ELF-1 (cell line): ENCODE measurements at regions not wholly inside any gene's neighbourhood (a gene's known extent, or its start where the extent isn't known, plus 50 kb on each side); places are given as distances from the start of the nearest gene placed in this dataset.
"Not testable (repeated sequence)": the region's sequence is repeated elsewhere in the genome, so short reads cannot be mapped to it uniquely, and the experiment has no call there.

Experiments
- DNase-seq: peaks from one replicate; pipeline ENCODE4 v3.0.0-alpha.2; 2016; ENCODE audit warnings: low read depth, low spot score

- DNase-seq = no peak
Observed at GRCh38 chr20:55937283-55937682, 68.0 kb downstream of the CBLN4 start.

DNA sequence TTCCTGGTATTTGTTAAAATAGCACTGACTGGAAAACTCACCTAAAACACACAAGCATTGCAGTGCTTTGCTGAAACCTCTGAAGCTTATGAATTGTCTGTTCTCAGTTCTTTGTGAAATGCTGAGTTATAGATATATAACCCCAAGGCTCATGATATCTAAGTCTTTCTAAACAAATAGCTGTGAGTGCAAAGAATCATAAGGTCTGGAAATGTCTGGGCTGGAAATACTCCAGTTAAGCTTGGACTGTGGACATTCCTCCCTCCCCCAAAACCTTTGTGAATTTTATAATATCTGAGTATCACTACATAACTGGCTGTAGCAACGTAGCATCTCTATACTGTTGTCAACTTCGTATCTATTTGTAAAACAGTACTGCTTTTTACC is 69.1 kb downstream of the CBLN4 start:
- DNase-seq = no peak

DNA sequence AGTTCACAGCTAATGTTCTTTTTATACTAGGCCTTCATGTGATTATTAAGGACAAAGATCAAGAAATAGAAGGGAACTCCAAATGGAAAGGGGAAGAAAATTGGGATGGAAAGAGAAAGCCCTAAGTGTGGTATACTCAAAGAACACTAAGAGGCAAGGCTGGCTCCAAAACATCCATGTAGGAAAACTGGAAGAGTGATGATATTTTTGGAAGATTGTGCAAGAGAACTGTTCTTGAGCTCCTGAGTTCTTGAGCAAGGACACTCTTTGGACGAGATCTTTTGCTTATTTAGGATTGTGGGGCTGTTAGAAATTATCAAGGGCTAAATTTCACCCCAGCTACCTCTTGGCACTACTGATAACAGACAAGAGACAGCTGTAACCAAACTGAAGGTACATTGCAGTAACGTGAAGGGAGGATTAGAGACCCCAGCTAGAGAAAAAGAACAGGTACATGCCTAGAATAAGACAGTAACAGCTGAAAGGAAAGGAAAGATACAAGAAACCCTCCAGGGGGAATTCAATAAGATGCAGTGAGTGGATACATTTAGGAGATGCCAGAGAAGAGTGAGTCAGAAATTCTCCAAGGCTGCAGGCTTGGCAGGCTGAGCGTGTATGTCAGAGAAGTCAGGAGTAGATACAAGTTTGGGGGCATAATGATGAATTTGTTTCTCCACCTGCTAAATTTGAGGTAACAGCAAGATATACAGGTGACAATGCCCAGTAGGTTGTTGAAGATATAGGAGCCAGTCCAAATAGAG is 69.7 kb downstream of the CBLN4 start:
- DNase-seq = no peak

DNA sequence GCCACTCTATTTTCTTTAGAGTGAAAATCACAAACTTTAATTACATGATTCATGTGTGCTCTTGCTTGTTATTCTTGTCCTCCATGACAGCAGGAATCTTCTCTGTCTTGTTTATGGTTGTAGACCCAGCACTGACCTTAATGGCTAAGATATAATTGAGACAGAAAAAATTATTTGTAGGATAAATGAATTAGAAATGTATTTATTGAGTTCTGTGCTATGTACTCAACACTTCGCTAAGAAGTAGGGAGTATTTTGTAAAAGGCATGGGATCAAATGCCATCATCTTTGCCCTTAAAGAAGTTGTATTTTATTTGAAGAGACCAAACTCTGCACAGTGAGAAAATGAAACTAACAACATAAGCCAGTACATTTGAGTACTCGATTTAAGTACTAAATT is 71.2 kb downstream of the CBLN4 start:
- no peak for DNase-seq

DNA sequence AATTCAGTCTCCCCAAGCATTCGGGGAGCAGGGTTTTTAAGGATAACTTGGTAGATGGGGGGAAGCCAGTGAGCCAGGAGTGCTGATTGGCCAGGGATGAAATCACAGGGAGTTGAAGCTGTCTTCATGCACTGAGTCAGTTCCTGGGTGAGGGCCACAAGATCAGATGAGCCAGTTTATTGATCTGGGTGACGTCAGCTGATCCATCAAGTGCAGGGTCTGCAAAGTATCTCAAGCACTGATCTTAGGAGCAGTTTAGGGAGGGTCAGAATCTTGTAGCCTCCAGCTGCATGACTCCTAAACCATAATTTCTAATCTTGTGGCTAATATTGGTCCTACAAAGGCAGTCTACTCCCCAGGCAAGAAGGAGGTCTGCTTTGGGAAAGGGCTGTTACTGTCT is 74.4 kb downstream of the CBLN4 start:
- not testable (repeated sequence) for DNase-seq

- no peak for DNase-seq
Observed at GRCh38 chr20:55928266-55928665, 77.1 kb downstream of the CBLN4 start.

DNA sequence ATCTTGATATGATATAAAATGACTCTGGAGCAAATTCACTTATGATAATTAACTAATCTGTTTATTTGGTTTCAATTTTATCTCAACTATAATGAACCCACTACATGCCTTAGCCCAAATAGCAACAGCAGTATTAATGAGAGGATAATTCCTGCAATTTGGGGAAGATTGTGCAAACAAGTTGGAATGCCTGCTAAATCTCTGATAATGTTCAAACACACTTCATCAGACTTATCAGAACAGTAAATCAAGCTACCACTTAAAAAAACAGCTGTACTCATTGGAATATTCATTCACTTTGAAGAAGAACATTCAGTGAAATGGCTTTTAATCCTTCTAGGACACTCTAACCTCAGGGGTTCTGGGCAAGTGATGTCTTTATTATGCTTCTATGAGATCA is 85.4 kb downstream of the CBLN4 start:
- DNase-seq = no peak

- no peak for DNase-seq
Observed at GRCh38 chr20:55919319-55919718, 86.0 kb downstream of the CBLN4 start.

DNA sequence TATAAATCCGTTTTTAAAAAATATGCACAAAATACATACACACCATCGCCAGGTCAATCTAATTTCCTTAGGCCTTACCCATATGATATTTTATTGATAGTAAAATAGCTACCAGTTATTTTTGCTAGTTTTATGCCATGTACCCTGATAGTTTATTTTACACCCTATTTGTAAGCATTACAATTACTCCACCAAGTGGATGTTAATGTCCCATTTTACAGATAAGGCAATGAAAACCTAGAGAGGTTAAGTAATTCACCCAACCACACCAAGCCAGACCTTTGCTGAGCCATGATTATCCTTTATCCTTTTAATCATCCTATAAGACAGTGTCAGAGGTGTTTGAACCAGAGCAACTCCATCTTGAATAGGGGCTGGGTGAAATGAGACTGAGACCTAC is 86.8 kb downstream of the CBLN4 start:
- DNase-seq = no peak

DNA sequence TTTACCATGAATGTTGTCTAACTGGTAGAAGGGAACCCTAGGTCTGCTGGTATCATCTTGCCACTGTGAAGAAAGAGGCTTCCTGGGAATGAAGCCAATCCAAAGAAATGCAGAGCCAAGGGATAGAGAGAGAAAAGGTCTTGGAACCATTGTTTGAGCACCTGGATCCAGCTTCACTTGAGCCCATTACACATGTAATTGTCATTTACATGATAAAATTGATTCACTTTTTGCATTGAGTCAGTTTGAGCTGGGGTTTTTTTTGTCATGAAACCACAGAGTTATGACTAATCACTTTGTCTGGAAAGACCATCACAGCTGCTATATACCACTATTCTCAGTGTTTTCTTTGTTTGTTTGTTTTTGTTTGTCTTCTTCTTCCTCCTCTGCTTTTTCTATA is 112.3 kb downstream of the CBLN4 start:
- DNase-seq = no peak

DNA sequence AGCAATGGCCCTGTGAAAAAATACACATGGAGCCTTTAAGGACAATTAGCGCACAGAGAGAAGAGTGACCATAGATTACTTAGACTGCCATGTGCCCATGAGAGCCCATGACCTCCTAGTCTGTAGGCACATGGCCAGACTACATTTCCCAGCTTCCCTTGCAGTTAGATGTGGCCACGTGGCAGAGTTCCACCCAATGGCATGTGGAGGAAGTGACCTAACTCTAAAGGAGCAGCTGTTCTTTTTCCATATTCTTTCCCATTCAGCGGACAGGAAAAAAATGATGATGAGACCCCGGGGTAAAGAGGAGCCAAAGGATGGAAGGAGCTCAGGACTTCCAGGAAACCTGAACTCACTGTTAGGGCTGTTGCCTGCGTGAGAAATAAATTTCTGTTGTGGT is 116.6 kb downstream of the CBLN4 start:
- DNase-seq = no peak

GRCh38 chr20:55882910-55883309 is 122.4 kb downstream of the CBLN4 start:
- DNase-seq = no peak

DNA sequence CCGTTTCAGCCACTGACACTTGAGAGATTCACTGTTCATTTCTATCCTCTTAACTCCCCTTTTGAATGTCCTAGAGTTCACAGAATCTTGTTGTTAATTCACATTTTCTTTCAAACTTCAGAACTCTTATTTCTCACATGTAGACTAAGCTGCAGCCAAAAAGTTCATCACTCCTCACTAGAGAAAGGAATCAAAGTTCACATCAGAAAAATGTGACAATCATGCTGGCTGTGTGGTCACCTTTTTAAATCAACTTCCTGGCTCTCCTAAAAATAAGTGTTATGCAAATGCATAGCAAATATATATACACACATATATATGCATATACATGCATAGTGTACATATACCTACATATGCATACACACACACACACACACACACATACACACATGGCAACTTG is 123.0 kb downstream of the CBLN4 start:
- no peak for DNase-seq

GRCh38 chr20:55881204-55881603 is 124.1 kb downstream of the CBLN4 start:
- DNase-seq = no peak

GRCh38 chr20:55880361-55880760 is 125.0 kb downstream of the CBLN4 start:
- DNase-seq = no peak

DNA sequence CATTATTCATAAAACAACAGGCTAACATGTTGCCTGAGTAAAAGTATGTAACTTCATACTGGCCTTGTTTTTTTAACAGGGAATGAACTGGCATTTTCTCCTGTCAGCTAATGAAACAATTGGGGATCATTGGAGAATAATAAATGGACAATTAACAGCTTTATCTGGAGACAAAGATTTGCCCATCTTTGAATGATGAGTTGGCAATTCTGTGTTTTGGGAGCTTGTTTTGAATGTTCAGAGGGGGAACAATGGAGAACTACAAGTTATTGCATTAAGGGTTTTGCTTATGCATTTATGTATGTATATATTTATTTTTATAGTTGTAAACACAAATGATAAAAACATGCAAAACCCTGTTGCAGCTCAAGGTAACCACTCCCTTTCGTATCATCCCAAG is 150.3 kb downstream of the CBLN4 start:
- no peak for DNase-seq

DNA sequence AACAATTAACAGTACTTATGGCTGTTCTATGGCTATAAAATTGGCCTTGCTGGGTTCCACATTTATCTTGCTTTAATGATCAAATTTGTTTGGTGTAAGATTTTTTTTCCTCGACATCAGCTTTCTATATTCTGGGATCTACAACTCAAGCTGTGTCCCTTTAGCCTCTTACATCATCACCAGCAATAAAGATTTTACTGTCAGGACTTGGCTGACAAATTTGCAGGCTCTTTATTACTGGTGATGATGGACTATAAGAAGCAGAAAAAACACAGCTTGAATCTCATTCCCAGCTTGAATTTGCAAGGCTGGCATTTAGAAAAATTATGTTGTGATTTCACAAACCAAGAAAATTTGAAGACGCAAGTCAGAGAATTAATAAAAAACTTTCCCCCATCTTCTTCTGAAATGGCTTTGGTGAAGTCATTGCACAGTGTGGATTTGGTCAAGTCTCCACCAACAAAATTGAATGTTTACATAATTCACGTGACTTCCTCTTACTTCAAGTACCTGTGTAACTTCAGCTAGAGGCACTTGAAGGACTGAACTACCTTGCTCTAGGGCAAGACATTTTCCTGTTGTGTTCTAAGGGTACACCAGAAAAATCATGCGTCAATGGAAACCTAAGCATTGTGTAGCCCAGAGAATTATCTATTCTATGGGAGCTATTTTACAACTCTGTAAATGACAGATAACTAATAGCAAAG is 175.0 kb downstream of the CBLN4 start:
- no peak for DNase-seq

DNA sequence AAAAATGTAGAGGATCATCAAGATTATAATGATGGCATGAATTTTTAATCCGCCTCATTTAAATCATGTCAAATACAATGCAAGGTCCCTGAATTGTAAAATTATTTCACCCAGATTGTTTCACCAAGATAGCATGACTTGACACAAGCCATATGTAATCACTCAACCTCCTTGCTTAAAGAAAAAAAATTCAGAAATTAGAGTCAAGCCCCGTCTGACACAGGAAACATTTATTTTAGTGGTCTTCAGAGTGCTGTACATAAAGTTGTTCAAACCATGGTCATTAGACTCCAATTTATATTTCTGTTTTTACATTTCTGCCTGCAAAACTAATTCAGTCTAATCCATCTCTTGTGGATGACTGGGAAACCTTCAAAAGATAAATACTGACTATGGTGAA is 200.2 kb downstream of the CBLN4 start:
- DNase-seq = no peak

DNA sequence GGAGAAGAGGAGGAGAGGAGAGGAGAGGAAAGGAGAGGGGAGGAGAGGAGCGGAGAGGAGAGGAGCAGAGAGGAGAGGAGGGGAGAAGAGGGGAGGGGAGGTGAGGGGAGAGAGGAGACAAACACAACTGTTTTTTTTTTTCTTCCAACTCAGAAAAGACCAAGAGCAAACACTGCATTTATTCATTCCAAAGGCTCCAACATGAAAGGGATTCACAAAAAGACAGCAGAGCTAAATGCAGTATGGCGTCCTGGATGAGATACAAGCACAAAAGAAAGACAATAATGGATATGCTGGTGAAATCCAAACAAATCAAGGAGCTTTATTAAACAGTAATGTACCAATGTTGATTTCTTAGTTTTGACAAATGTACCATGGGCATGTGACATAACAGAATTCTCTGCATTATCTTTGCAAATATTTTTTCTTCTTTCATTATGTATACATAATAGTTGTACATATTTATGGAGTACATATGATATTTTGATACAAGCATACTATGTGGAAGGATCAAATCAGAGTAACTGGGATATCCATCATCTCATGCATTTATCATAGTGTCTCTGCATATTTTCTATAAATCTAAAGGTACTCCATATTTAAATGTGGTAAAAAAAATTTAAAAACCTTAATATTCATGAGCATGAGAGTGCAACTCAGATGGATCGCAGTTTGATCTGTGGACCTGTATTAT is 204.6 kb downstream of the CBLN4 start:
- no peak for DNase-seq

DNA sequence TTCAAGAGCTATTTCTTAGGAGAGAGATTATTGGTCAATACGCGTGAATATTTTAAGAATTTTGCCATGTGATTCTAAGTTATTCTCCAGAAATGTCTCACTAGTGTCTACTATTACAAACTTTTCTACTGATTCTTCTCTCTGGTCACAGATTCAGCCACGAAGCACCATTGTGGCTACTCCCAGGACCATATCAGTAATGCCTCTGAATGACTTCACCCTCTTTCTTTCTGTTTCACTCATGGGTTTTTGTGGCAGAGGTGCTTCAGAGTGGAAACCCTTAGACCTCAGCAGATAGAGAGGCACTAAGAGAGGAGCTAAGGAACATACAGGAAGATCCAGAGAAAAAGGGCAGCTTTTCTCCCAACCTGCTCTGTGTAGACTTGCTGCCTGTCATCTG is 211.3 kb downstream of the CBLN4 start:
- DNase-seq = no peak

GRCh38 chr20:55792049-55792448 is 213.3 kb downstream of the CBLN4 start:
- no peak for DNase-seq

DNA sequence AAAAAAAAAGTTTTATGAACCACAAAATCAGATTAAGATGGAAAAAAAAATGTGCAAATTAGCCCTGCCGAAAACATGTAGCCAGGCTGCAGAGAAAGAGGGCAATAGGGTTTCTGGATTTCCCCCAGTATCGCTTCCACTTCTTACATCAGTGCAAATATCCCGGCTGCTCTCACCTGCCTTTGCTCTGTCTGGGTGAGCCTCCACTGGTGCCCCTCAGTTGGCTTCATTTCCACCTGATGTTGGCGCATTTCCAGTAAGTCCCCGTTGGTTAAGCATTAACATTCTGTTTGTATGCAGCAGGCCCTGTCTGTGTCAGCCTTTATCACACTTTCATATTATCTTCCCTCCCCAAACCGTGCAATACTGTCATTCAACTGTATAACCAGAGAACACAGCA is 215.1 kb downstream of the CBLN4 start:
- DNase-seq = no peak

- no peak for DNase-seq
Observed at GRCh38 chr20:55784036-55784435, 221.3 kb downstream of the CBLN4 start.
